ENCODE measurements at regions not wholly inside any gene's neighbourhood (a gene's known extent, or its start where the extent isn't known, plus 50 kb on each side); places are given as distances from the start of the nearest gene placed in this dataset.

GRCh38 chr15:25534293-25534692 lies 95.5 kb upstream of the UBE3A start:
- H3K79me2 ChIP-seq (ENCODE audit: control insufficient read depth in 1 of 2, insufficient read depth in 2 of 2, low read length in 2 of 2): no peaks in the 10 kb centered on the region
- no peaks in the 10 kb centered on the region for H3K23me2 ChIP-seq (ENCODE audit: low read depth, low read length)
- 92% methylated on average over 6 of the region's 6 CpGs; no CpG with 5 or more reads in 1 of the 2 experiments for WGBS, 2 experiments (ENCODE audit: extremely low coverage in 1 of 2, insufficient coverage in 1 of 2, insufficient read length in 1 of 2, insufficient replicate concordance in 2 of 2, low coverage in 1 of 2, low lambda C conversion rate in 2 of 2, missing lambda C conversion rate in 1 of 2)
- 0 out of 7 replicates have a peak, but pooled peaks cover 0 to 2% (median 0%) of the 10 kb centered on the region in 4 experiments for H3K27me3 ChIP-seq (replicated peaks in 1 of 4; ENCODE audit: control insufficient read depth in 3 of 4, extremely low read depth in 1 of 4, insufficient read depth in 3 of 4, low read length in 3 of 4)
- no peak overlapping the region for H3K18ac ChIP-seq (ENCODE audit: extremely low read depth, low read length)
- H4K8ac ChIP-seq (ENCODE audit: extremely low read depth, insufficient read depth, low read length): no peak overlapping the region
- no peak overlapping the region for H2BK20ac ChIP-seq (ENCODE audit: low read length)
- no peak overlapping the region for H3K27ac ChIP-seq (ENCODE audit: low read depth, low read length)
- no peak overlapping the region for H4K5ac ChIP-seq (ENCODE audit: insufficient read length, low read depth, low read length)
- no peak overlapping the region for H3K9ac ChIP-seq (replicated peaks in 1 of 4; ENCODE audit: extremely low read depth in 1 of 4, low read depth in 3 of 4, low read length in 3 of 4)
- H2AFZ ChIP-seq (ENCODE audit: low read length): no peak overlapping the region
- H3K9me3 ChIP-seq (ENCODE audit: insufficient read depth in 2 of 2, low read depth in 1 of 2, low read length in 1 of 2): no peaks in the 10 kb centered on the region
- no peaks in the 10 kb centered on the region for H4K20me1 ChIP-seq (replicated peaks in 1 of 2; ENCODE audit: control insufficient read depth in 1 of 2, insufficient read depth in 2 of 2, low read length in 2 of 2)
- H2BK15ac ChIP-seq (ENCODE audit: low read length): no peak overlapping the region
- H3K79me1 ChIP-seq (ENCODE audit: low read depth, low read length): no peaks in the 10 kb centered on the region
- DNase-seq (ENCODE audit: low read depth in 1 of 2, low spot score in 2 of 2) (no peak), FAIRE-seq (no peak)
- no peak overlapping the region for H2BK5ac ChIP-seq (ENCODE audit: low read depth, low read length)
- no peak overlapping the region for H3K23ac ChIP-seq (ENCODE audit: insufficient read length)
- H2BK120ac ChIP-seq (replicated peaks; ENCODE audit: low read depth, low read length): no peak overlapping the region
- H2BK12ac ChIP-seq (ENCODE audit: low read depth, low read length): no peak overlapping the region
- no peak overlapping the region for H3K4me3 ChIP-seq (ENCODE audit: extremely low read depth in 1 of 4, insufficient read depth in 2 of 4, low read depth in 3 of 4, low read length in 4 of 4)
- CTCF ChIA-PET (ENCODE audit: partially characterized antibody): interaction anchor here (0.6 to 2.0 kb wide), 5 partner anchors 9 to 249 kb away, joined by 3 to 6 read pairs (median 4); no protein-coding TSS in a partner anchor
- no peaks in the 10 kb centered on the region for H3K36me3 ChIP-seq (ENCODE audit: control insufficient read depth in 2 of 4, insufficient read depth in 4 of 4, low read length in 3 of 4)
- H3K56ac ChIP-seq (replicated peaks; ENCODE audit: insufficient read length, low read depth, low read length): no peak overlapping the region
- POLR2A ChIA-PET (ENCODE audit: partially characterized antibody): no interaction called here
- no peak overlapping the region for H3K14ac ChIP-seq (ENCODE audit: insufficient read length)
- H3K4ac ChIP-seq (replicated peaks; ENCODE audit: insufficient read length, low read depth, low read length): no peak overlapping the region
- H3K4me1 ChIP-seq (replicated peaks in 1 of 4; ENCODE audit: control insufficient read depth in 3 of 4, insufficient read depth in 4 of 4, low read length in 3 of 4): peaks cover 0 to 9% (median 7%) of the 10 kb centered on the region in 4 experiments; a peak in 3 of 7 replicates
- no peak overlapping the region for H2AK5ac ChIP-seq (ENCODE audit: low read depth, low read length)
- H3K4me2 ChIP-seq (ENCODE audit: insufficient read depth in 1 of 2, low read depth in 2 of 2, low read length in 2 of 2): no peak overlapping the region
- H4K91ac ChIP-seq (replicated peaks; ENCODE audit: insufficient read length, low read length): no peak overlapping the region
- TF ChIP-seq SP1 (IDR thresholded peaks at IDR 0.05; ENCODE audit: low read depth, low read length): no peak
